GM18508 (cell line): ENCODE measurements at regions not wholly inside any gene's neighbourhood (a gene's known extent, or its start where the extent isn't known, plus 50 kb on each side); places are given as distances from the start of the nearest gene placed in this dataset.
"Not testable (repeated sequence)": the region's sequence is repeated elsewhere in the genome, so short reads cannot be mapped to it uniquely, and the experiment has no call there.

Experiments
- ATAC-seq: cut with Tn5 transposase; IDR thresholded peaks from one replicate; pipeline ENCODE4 v1.9.1; 2021; ENCODE audit warnings: moderate number of reproducible peaks; ENCODE audit not compliant: insufficient read depth, unreplicated experiment

GRCh38 chr2:185618625-185619024 is 120.0 kb upstream of the FSIP2 start:
- no peak for ATAC-seq

- no peak for ATAC-seq
Observed at GRCh38 chr2:185625604-185626003, 113.0 kb upstream of the FSIP2 start.

DNA sequence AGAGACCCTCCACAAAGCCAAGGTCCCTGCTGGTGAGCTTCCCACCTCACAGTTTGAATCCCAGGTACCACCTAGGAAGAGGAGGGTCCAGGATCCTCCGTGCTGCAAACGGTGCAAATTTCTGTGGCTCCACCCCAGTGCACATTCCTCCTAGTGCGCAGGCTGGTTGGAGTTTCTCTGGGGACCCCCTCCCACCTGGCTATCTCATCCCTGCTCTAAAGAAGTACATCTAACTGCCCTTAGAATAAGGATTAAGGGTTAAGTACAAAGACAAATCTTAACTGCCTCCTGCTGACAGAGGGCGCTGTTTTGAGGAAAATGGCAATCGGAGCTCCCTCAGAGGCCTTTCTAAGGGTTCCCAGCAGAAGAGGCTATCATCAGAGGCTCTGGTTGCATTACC is 109.6 kb upstream of the FSIP2 start:
- ATAC-seq: no peak

DNA sequence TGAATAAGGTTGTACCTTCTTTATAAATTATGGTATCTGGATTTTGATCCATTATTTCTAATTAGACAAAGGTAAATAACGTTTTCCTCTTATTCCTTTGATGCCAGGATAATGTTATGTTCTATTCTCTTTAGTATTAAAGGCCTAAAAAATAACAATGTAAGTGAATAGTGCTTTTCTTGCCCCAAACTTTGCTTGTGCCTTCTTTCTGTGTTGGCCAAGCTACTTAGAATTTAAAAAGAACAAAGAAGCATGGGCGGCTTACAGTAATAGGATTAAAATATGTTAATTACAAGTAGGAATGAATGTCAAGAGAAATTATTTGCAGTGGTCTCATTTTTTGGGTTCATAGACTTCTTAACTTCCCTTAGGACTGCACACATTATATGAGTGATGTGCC is 105.0 kb upstream of the FSIP2 start:
- no peak for ATAC-seq

DNA sequence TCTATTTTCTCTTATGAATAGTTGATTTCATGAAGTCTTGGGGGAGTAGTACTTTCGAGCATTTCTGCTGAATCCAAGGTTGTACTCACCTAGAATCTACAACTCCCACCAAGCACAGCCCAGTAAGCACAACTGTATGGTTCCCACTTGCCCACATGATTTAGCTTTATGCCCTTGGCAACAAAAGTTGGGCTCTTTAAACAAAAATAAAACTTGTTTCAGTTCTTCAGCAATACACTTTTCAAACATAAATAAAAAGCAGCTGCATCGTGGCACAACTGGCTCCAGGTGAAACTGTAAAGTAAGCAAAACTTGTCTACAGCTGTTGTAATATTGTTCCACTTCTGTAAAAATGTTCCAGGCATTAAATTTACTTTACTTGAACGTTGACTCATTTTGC is 99.8 kb upstream of the FSIP2 start:
- no peak for ATAC-seq

DNA sequence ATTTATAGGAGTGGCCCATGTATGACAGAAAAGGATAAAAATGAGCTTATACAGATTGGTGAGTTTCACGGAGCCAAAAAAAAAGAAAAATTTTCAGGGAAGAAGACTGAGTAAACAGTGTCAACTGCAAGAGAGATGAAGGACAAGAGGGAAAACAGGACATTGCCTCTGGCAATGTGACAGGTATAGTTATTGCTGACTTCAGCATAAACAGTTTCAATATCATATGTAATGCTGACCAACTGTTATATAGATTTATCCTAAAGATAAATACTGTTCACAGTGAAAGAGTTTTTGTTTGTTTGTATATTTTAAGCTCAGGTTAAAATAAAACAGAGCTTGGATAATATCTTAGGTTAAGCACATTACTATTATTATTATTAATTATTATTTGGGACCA is 98.0 kb upstream of the FSIP2 start:
- ATAC-seq: no peak

DNA sequence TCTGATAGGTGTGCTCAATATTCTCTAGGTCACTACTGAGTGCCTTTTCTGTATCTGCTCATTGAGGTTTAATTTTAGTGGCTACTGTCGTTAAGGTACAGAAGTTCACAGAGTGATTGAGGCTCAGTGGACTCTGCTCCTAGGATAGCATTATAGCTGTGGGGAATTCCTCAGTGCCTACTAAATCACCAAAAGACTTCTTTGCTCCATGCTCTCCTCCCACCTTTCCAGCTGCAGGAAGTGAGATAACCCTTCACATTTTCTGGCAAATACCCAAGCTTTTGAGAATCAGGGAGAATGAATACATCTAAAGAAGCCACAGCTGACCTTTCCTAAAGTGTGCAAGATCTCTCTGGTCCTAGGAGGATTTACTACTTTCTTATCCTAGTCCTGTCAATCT is 95.2 kb upstream of the FSIP2 start:
- ATAC-seq: no peak

GRCh38 chr2:185644828-185645227 is 93.8 kb upstream of the FSIP2 start:
- no peak for ATAC-seq

DNA sequence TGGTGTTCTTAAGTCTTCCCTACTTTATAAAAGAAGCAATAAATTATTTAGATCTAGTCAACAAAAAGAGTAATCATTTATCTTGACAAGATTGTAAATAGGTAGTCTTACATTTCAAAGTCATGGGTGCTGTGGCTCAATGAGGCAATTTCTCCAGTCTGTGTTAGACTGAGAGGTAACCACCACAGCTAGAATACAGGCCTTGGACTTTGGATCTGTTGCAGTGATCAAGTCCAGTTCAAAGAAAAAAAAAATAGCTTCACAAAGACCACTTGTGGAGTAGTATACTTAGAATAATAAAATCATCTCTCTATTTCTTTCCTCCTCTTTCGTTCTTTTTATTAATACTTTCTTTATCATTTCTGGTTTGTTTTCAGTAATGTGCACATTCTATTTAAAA is 93.1 kb upstream of the FSIP2 start:
- no peak for ATAC-seq

- no peak for ATAC-seq
Observed at GRCh38 chr2:185658750-185659149, 79.9 kb upstream of the FSIP2 start.

- ATAC-seq: no peak
Observed at GRCh38 chr2:185663811-185664210, 74.8 kb upstream of the FSIP2 start.

DNA sequence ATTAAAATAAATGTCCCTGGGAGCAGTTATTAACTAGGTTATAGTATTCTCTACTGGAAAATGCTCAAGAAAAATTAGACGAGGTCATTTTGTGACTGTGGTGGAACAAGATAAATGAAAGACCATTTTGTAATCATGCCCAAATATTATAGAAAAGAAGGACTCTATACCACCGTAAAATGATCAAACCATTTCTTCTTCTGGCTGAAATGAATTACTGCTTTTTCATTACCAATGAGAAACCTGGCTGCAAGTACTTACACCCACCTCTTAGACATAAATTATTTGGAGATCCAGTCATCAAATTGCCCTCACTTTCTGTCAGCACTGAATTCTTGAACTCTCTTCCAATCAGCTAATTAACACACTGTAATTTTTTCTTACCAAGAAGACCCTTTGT is 74.2 kb upstream of the FSIP2 start:
- ATAC-seq: no peak

GRCh38 chr2:185665251-185665814 is 73.3 kb upstream of the FSIP2 start:
- ATAC-seq: no peak

DNA sequence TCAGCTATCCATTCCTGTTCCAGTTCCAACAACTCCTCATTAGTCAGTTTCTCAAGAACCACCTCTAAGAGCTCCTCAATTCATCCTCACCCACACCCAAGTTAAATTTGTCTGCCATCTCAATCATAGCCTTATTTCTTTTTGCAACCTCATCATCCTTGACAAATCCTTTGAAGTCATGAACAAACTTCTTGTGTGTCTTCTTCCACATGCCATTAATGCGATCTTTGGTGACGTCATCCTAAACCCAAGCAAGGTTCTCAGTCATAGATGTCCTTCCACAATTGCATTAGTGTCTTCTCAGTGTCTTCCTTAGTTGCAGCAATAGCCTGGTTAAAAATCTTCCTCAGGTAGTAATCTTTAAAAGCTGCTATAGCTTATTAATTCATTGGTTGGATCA is 71.2 kb upstream of the FSIP2 start:
- ATAC-seq: no peak

DNA sequence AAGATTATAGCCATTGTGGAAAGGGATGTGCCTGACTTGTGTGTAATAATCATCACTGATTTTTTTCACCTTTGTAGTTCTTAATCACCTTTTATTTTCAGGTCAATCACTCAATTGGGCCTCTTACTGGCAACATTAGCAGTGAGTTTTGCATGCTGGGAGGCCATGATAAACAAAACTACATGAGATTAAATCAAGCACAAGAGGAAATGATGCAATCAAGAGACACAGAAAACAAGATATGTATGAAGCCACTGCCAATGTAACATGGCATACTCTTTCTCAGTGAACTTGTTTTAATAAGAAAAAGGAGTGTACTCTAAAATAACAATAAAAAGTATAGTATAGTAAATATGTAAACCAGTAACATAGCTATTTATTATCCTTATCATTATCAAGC is 69.9 kb upstream of the FSIP2 start:
- ATAC-seq: no peak

GRCh38 chr2:185674232-185674631 is 64.4 kb upstream of the FSIP2 start:
- no peak for ATAC-seq

DNA sequence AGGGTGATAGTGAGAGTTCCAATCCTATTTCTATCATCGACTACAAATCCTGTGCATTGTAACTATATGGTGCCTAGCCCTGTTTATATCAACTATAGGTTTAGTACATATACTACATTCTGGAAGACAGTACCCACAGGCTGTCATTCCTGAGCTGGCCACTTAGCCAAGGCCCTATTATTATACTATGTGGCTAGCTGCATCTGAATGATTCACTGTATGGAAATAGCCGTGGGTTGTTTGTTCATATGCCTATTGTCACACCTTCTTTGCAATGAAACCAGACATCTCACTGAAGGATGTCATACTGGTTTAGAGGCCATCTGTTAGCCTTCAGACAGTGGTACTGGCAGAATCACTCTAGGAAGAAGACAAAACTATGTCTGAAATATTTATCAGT is 62.3 kb upstream of the FSIP2 start:
- no peak for ATAC-seq

DNA sequence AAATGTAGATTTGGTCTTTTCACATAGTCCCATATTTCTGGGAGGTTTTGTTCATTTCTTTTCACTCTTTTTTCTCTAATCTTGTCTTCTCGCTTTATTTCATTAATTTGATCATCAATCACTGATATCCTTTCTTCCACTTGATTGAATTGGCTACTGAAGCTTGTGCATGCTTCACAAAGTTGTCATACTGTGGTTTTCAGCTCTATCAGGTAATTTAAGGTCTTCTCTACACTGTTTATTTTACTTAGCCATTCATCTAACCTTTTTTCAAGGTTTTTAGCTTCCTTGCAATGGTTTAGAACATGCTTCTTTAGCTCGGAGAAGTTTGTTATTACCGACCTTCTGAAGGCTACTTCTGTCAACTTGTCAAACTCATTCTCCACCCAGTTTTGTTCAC is 51.6 kb upstream of the FSIP2 start:
- ATAC-seq: not testable (repeated sequence)

GRCh38 chr2:185687967-185688366 is 50.6 kb upstream of the FSIP2 start:
- no peak for ATAC-seq
